Muscle of leg (tissue), 3 donors: ENCODE measurements at regions not wholly inside any gene's neighbourhood (a gene's known extent, or its start where the extent isn't known, plus 50 kb on each side); places are given as distances from the start of the nearest gene placed in this dataset.
"Not testable (repeated sequence)": the region's sequence is repeated elsewhere in the genome, so short reads cannot be mapped to it uniquely, and the experiment has no call there.

ENCODE experiments used
- DNase-seq: peaks from one replicate; pipeline ENCODE4 v3.0.0; 2013
- H3K27ac ChIP-seq: one replicate; pipeline ENCODE4 v1.5.1; 2013; ENCODE audit warnings: mild to moderate bottlenecking, low read length, control low read depth
- H3K27me3 ChIP-seq: one replicate; pipeline ENCODE4 v1.6.1; 2013; ENCODE audit warnings: low read length; ENCODE audit not compliant: control insufficient read depth, insufficient read depth
- H3K36me3 ChIP-seq: one replicate; pipeline ENCODE4 v1.6.1; 2013; ENCODE audit warnings: low read length; ENCODE audit not compliant: control insufficient read depth, insufficient read depth
- H3K4me1 ChIP-seq: one replicate; pipeline ENCODE4 v1.6.1; 2013; ENCODE audit warnings: low read length; ENCODE audit not compliant: control insufficient read depth, insufficient read depth
- H3K4me3 ChIP-seq: one replicate; pipeline ENCODE4 v1.5.1; 2013; ENCODE audit warnings: low read length, control low read depth
- H3K9me3 ChIP-seq: replicated peaks from 2 replicates; pipeline ENCODE4 v1.6.1; 2013; ENCODE audit warnings: low read depth, low read length; ENCODE audit not compliant: control insufficient read depth
- WGBS: methylation state at CpG from one replicate; pipeline ENCODE4 v1.1.5; 2013; ENCODE audit warnings: missing lambda C conversion rate; ENCODE audit not compliant: insufficient coverage; 5-methylcytosine and 5-hydroxymethylcytosine counted together

- no peak for DNase-seq
- Histone ChIP-seq H3K9me3 (peaks cover 27% of the 10 kb centered on the region), H3K27me3 (no peaks in the 10 kb centered on the region), H3K27ac (no peak overlapping the region), H3K36me3 (no peaks in the 10 kb centered on the region), H3K4me1 (no peaks in the 10 kb centered on the region), H3K4me3 (no peak overlapping the region)
- 53% methylated on average over 22 of the region's 30 CpGs for WGBS
Measured at GRCh38 chr14:105944632-105945610, 418.5 kb downstream of the TMEM121 start.

- 71% methylated on average over 5 of the region's 7 CpGs for WGBS
- Histone ChIP-seq H3K4me1 (no peaks in the 10 kb centered on the region), H3K9me3 (peaks cover 22% of the 10 kb centered on the region), H3K4me3 (no peak overlapping the region), H3K27ac (no peak overlapping the region), H3K27me3 (no peaks in the 10 kb centered on the region), H3K36me3 (no peaks in the 10 kb centered on the region)
- DNase-seq: no peak
Measured at GRCh38 chr14:105945896-105946295, 419.5 kb downstream of the TMEM121 start.

GRCh38 chr14:105947599-105947998 is 421.2 kb downstream of the TMEM121 start:
- Histone ChIP-seq H3K36me3 (no peaks in the 10 kb centered on the region), H3K9me3 (peaks cover 20% of the 10 kb centered on the region), H3K27me3 (no peaks in the 10 kb centered on the region), H3K4me3 (no peak overlapping the region), H3K27ac (no peak overlapping the region), H3K4me1 (no peaks in the 10 kb centered on the region)
- DNase-seq: no peak
- WGBS: 77% methylated on average over 3 of the region's 4 CpGs

GRCh38 chr14:105948955-105949354 is 422.6 kb downstream of the TMEM121 start:
- not testable (repeated sequence) for DNase-seq, H3K27ac ChIP-seq, H3K27me3 ChIP-seq, H3K36me3 ChIP-seq, H3K4me3 ChIP-seq, H3K4me1 ChIP-seq
- peaks cover 25% of the 10 kb centered on the region for H3K9me3 ChIP-seq
- WGBS: 63% methylated on average over 2 of the region's 3 CpGs

- not testable (repeated sequence) for H3K4me3 ChIP-seq, H3K27ac ChIP-seq, H3K36me3 ChIP-seq, H3K27me3 ChIP-seq, DNase-seq, H3K4me1 ChIP-seq
- 100% methylated on average over 1 of the region's 6 CpGs for WGBS
- H3K9me3 ChIP-seq: peaks cover 24% of the 10 kb centered on the region
Measured at GRCh38 chr14:105950364-105950892, 424.0 kb downstream of the TMEM121 start.

- 66% methylated on average over 2 of the region's 5 CpGs for WGBS
Measured at GRCh38 chr14:105951399-105951798, 425.0 kb downstream of the TMEM121 start.

GRCh38 chr14:105952222-105952621 is 425.8 kb downstream of the TMEM121 start:
- Histone ChIP-seq H3K36me3 (no peaks in the 10 kb centered on the region), H3K9me3 (peaks cover 19% of the 10 kb centered on the region), H3K4me3 (no peak overlapping the region), H3K27me3 (no peaks in the 10 kb centered on the region), H3K27ac (no peak overlapping the region), H3K4me1 (no peaks in the 10 kb centered on the region)
- DNase-seq: no peak
- 50% methylated on average over 1 of the region's 5 CpGs for WGBS

More at GRCh38 chr14:105951399-105951798, 425.0 kb downstream of the TMEM121 start:
- peaks cover 19% of the 10 kb centered on the region for H3K9me3 ChIP-seq
- H3K27ac ChIP-seq: no peak overlapping the region
- H3K36me3 ChIP-seq: no peaks in the 10 kb centered on the region
- H3K27me3 ChIP-seq: no peaks in the 10 kb centered on the region
- H3K4me1 ChIP-seq: no peaks in the 10 kb centered on the region
- DNase-seq: no peak
- H3K4me3 ChIP-seq: no peak overlapping the region

GRCh38 chr14:105952826-105953225 is 426.4 kb downstream of the TMEM121 start:
- H3K27ac ChIP-seq: no peak overlapping the region
- H3K4me1 ChIP-seq: no peaks in the 10 kb centered on the region
- H3K9me3 ChIP-seq: peaks cover 19% of the 10 kb centered on the region
- H3K27me3 ChIP-seq: no peaks in the 10 kb centered on the region
- H3K4me3 ChIP-seq: no peak overlapping the region
- WGBS: no CpG with 5 or more reads among the region's 1 CpG
- no peak for DNase-seq
- H3K36me3 ChIP-seq: no peaks in the 10 kb centered on the region

- WGBS: 71% methylated on average over 6 of the region's 6 CpGs
- DNase-seq, H3K27me3 ChIP-seq, H3K36me3 ChIP-seq, H3K4me1 ChIP-seq, H3K4me3 ChIP-seq, H3K27ac ChIP-seq, H3K9me3 ChIP-seq: not testable (repeated sequence)
Measured at GRCh38 chr14:105961625-105962024, 435.2 kb downstream of the TMEM121 start.

- no peaks in the 10 kb centered on the region for H3K36me3 ChIP-seq
- no peaks in the 10 kb centered on the region for H3K4me1 ChIP-seq
- no peaks in the 10 kb centered on the region for H3K27me3 ChIP-seq
- H3K27ac ChIP-seq: no peak overlapping the region
- DNase-seq: no peak
- WGBS: 50% methylated on average over 1 of the region's 3 CpGs
- H3K9me3 ChIP-seq: peaks cover 5% of the 10 kb centered on the region
- no peak overlapping the region for H3K4me3 ChIP-seq
Measured at GRCh38 chr14:105962532-105962931, 436.1 kb downstream of the TMEM121 start.
